Activated T-helper 1 cell treated with anti-CD3 and anti-CD28 coated beads, Interleukin-12 subunit alpha, Interleukin-12 subunit beta, Interleukin-2, Interleukin-4 antibody, amounts not matched to agents 30 ng/mL and 10 ng/mL and 1 ng/mL, durations not matched to agents 14 hours and 24 hours and 36 hours (primary cell): ENCODE measurements at regions not wholly inside any gene's neighbourhood (a gene's known extent, or its start where the extent isn't known, plus 50 kb on each side); places are given as distances from the start of the nearest gene placed in this dataset.
"Not testable (repeated sequence)": the region's sequence is repeated elsewhere in the genome, so short reads cannot be mapped to it uniquely, and the experiment has no call there.

ENCODE experiments used
- DNase-seq: peaks from one replicate; pipeline ENCODE4 v3.0.0; 2021; ENCODE audit warnings: low spot score
- H3K27ac Mint-ChIP-seq: one replicate; pipeline ENCODE4 v1.8.0; 2021; ENCODE audit warnings: mild to moderate bottlenecking, mixed read lengths
- H3K27me3 Mint-ChIP-seq: one replicate; pipeline ENCODE4 v1.8.0; 2022; ENCODE audit warnings: mild to moderate bottlenecking, moderate library complexity, mixed read lengths; ENCODE audit not compliant: insufficient read depth
- H3K36me3 Mint-ChIP-seq: one replicate; pipeline ENCODE4 v1.8.0; 2021; ENCODE audit warnings: low read depth, mixed read lengths
- H3K4me1 Mint-ChIP-seq: one replicate; pipeline ENCODE4 v1.8.0; 2021; ENCODE audit warnings: low read depth, mixed read lengths
- H3K4me3 Mint-ChIP-seq: one replicate; pipeline ENCODE4 v1.8.0; 2021; ENCODE audit warnings: mild to moderate bottlenecking, moderate library complexity, mixed read lengths
- H3K9me3 Mint-ChIP-seq: one replicate; pipeline ENCODE4 v1.8.0; 2021; ENCODE audit warnings: mixed read lengths
- intact Hi-C: fragments of 100-400 bp; cut with micrococcal nuclease; formaldehyde crosslinking; loops from one replicate; pipeline ENCODE4 v1.15.1; 2024

- H3K4me3 Mint-ChIP-seq, H3K9me3 Mint-ChIP-seq, H3K27me3 Mint-ChIP-seq, intact Hi-C loops, DNase-seq, H3K36me3 Mint-ChIP-seq, H3K4me1 Mint-ChIP-seq, H3K27ac Mint-ChIP-seq: not testable (repeated sequence)
Measured at GRCh38 chr7:153743434-153743833, 308.8 kb upstream of the DPP6 start.

- H3K27me3 Mint-ChIP-seq, intact Hi-C loops, H3K36me3 Mint-ChIP-seq, H3K9me3 Mint-ChIP-seq, H3K27ac Mint-ChIP-seq, DNase-seq, H3K4me3 Mint-ChIP-seq, H3K4me1 Mint-ChIP-seq: not testable (repeated sequence)
Measured at GRCh38 chr7:153747969-153748368, 304.2 kb upstream of the DPP6 start.

- H3K4me1 Mint-ChIP-seq, intact Hi-C loops, H3K36me3 Mint-ChIP-seq, H3K4me3 Mint-ChIP-seq, H3K27ac Mint-ChIP-seq, H3K27me3 Mint-ChIP-seq, DNase-seq, H3K9me3 Mint-ChIP-seq: not testable (repeated sequence)
Measured at GRCh38 chr7:153748885-153749284, 303.3 kb upstream of the DPP6 start.

- H3K4me3 Mint-ChIP-seq, H3K27me3 Mint-ChIP-seq, intact Hi-C loops, H3K27ac Mint-ChIP-seq, DNase-seq, H3K4me1 Mint-ChIP-seq, H3K36me3 Mint-ChIP-seq: not testable (repeated sequence)
- H3K9me3 Mint-ChIP-seq: peaks cover 13% of the 10 kb centered on the region
Measured at GRCh38 chr7:153765869-153766268, 286.3 kb upstream of the DPP6 start.

- intact Hi-C loops, DNase-seq, H3K4me1 Mint-ChIP-seq, H3K4me3 Mint-ChIP-seq, H3K27ac Mint-ChIP-seq, H3K36me3 Mint-ChIP-seq, H3K27me3 Mint-ChIP-seq: not testable (repeated sequence)
- H3K9me3 Mint-ChIP-seq: peaks cover 13% of the 10 kb centered on the region
Measured at GRCh38 chr7:153766926-153767325, 285.3 kb upstream of the DPP6 start.

- no peaks in the 10 kb centered on the region for H3K36me3 Mint-ChIP-seq
- intact Hi-C loops: no loop called here
- no peaks in the 10 kb centered on the region for H3K27me3 Mint-ChIP-seq
- no peaks in the 10 kb centered on the region for H3K4me1 Mint-ChIP-seq
- no peak overlapping the region for H3K27ac Mint-ChIP-seq
- no peaks in the 10 kb centered on the region for H3K9me3 Mint-ChIP-seq
- no peak for DNase-seq
- H3K4me3 Mint-ChIP-seq: no peak overlapping the region
Measured at GRCh38 chr7:153772966-153773365, 279.2 kb upstream of the DPP6 start.

- H3K4me1 Mint-ChIP-seq, intact Hi-C loops, H3K9me3 Mint-ChIP-seq, H3K4me3 Mint-ChIP-seq, H3K27me3 Mint-ChIP-seq, DNase-seq, H3K36me3 Mint-ChIP-seq, H3K27ac Mint-ChIP-seq: not testable (repeated sequence)
Measured at GRCh38 chr7:153776940-153777339, 275.3 kb upstream of the DPP6 start.

GRCh38 chr7:153797363-153797762, 254.8 kb upstream of the DPP6 start:
- H3K9me3 Mint-ChIP-seq, H3K4me1 Mint-ChIP-seq, DNase-seq, H3K27ac Mint-ChIP-seq, H3K4me3 Mint-ChIP-seq, H3K27me3 Mint-ChIP-seq, H3K36me3 Mint-ChIP-seq, intact Hi-C loops: not testable (repeated sequence)

- H3K4me1 Mint-ChIP-seq: no peaks in the 10 kb centered on the region
- peaks cover 4% of the 10 kb centered on the region for H3K9me3 Mint-ChIP-seq
- no peak for DNase-seq
- intact Hi-C loops: no loop called here
- H3K36me3 Mint-ChIP-seq: no peaks in the 10 kb centered on the region
- H3K4me3 Mint-ChIP-seq: no peak overlapping the region
- no peaks in the 10 kb centered on the region for H3K27me3 Mint-ChIP-seq
- no peak overlapping the region for H3K27ac Mint-ChIP-seq
Measured at GRCh38 chr7:153808117-153808516, 244.1 kb upstream of the DPP6 start.

GRCh38 chr7:153829525-153829924, 222.7 kb upstream of the DPP6 start:
- Mint-ChIP-seq H3K4me3 (no peak overlapping the region), H3K27me3 (no peaks in the 10 kb centered on the region), H3K27ac (no peak overlapping the region), H3K4me1 (no peaks in the 10 kb centered on the region), H3K9me3 (peaks cover 16% of the 10 kb centered on the region), H3K36me3 (no peaks in the 10 kb centered on the region)
- intact Hi-C loops: no loop called here
- DNase-seq: no peak

- no peaks in the 10 kb centered on the region for H3K4me1 Mint-ChIP-seq
- no peak overlapping the region for H3K27ac Mint-ChIP-seq
- no peaks in the 10 kb centered on the region for H3K36me3 Mint-ChIP-seq
- no peak for DNase-seq
- H3K27me3 Mint-ChIP-seq: no peaks in the 10 kb centered on the region
- intact Hi-C loops: no loop called here
- H3K9me3 Mint-ChIP-seq: peaks cover 9% of the 10 kb centered on the region
- H3K4me3 Mint-ChIP-seq: no peak overlapping the region
Measured at GRCh38 chr7:153832160-153832559, 220.0 kb upstream of the DPP6 start.

GRCh38 chr7:153835103-153835502, 217.1 kb upstream of the DPP6 start:
- DNase-seq: no peak
- H3K27ac Mint-ChIP-seq: no peak overlapping the region
- no peaks in the 10 kb centered on the region for H3K36me3 Mint-ChIP-seq
- no peaks in the 10 kb centered on the region for H3K4me1 Mint-ChIP-seq
- intact Hi-C loops: no loop called here
- peaks cover 5% of the 10 kb centered on the region for H3K9me3 Mint-ChIP-seq
- H3K4me3 Mint-ChIP-seq: no peak overlapping the region
- H3K27me3 Mint-ChIP-seq: no peaks in the 10 kb centered on the region

- Mint-ChIP-seq H3K27me3 (no peaks in the 10 kb centered on the region), H3K9me3 (peaks cover under 1% of the 10 kb centered on the region), H3K4me1 (no peaks in the 10 kb centered on the region), H3K36me3 (no peaks in the 10 kb centered on the region), H3K4me3 (no peak overlapping the region), H3K27ac (no peak overlapping the region)
- DNase-seq: no peak
- intact Hi-C loops: no loop called here
Measured at GRCh38 chr7:153835712-153836265, 216.4 kb upstream of the DPP6 start.

GRCh38 chr7:153838591-153838990, 213.6 kb upstream of the DPP6 start:
- intact Hi-C loops: no loop called here
- H3K4me3 Mint-ChIP-seq: no peak overlapping the region
- no peaks in the 10 kb centered on the region for H3K27me3 Mint-ChIP-seq

More at GRCh38 chr7:153838591-153838990, 213.6 kb upstream of the DPP6 start:
- Mint-ChIP-seq H3K27ac (no peak overlapping the region), H3K4me1 (no peaks in the 10 kb centered on the region), H3K36me3 (no peaks in the 10 kb centered on the region), H3K9me3 (peaks cover 8% of the 10 kb centered on the region)
- no peak for DNase-seq
